ENCODE measurements at regions not wholly inside any gene's neighbourhood (a gene's known extent, or its start where the extent isn't known, plus 50 kb on each side); places are given as distances from the start of the nearest gene placed in this dataset.

- Histone ChIP-seq H2AFZ (ENCODE audit: low read length) (peak overlapping the region; percentile 64), H3K9ac (ENCODE audit: low read length) (peak overlapping the region; percentile 71), H3K9me3 (ENCODE audit: low read length) (no peaks in the 10 kb centered on the region), H3F3A (ENCODE audit: low read length, unreplicated experiment) (peaks cover 10% of the 10 kb centered on the region), H4K20me1 (ENCODE audit: low read length) (no peaks in the 10 kb centered on the region), H3K27ac (ENCODE audit: low read length) (peak overlapping the region; percentile 91), H3K79me2 (ENCODE audit: low read length) (no peaks in the 10 kb centered on the region), H3K4me1 (ENCODE audit: insufficient read depth, low read length) (peaks cover 69% of the 10 kb centered on the region), H3K27me3 (ENCODE audit: low read length) (no peaks in the 10 kb centered on the region), H3K36me3 (ENCODE audit: low read depth, low read length) (no peaks in the 10 kb centered on the region; the same call in 1 of the 2 replicates), H3K9me2 (replicated peaks; ENCODE audit: low read length) (no peaks in the 10 kb centered on the region), H3K4me3 (ENCODE audit: low read length) (peak overlapping the region; percentile 49), H3K4me2 (ENCODE audit: low read length) (peak overlapping the region; percentile 83)
- ATAC-seq (peak; percentile 57), DNase-seq (peak; percentile 57)
- POLR2A ChIA-PET (ENCODE audit: unreplicated experiment): interaction anchor here (0.6 kb wide), 1 partner anchor 348 kb away, joined by 4 read pairs; no protein-coding TSS in a partner anchor
- TF ChIP-seq EZH2 (IDR thresholded peaks at IDR 0.05; ENCODE audit: low read length, unreplicated experiment) (no peak), EZH2phosphoT487 (IDR thresholded peaks at IDR 0.05; ENCODE audit: borderline replicate concordance, low read length) (no peak), CTCF (conservative IDR thresholded peaks at IDR 0.05; ENCODE audit: low read depth, low read length) (no peak)
- CTCF ChIA-PET: interaction anchor here (0.6 to 1.1 kb wide), 3 partner anchors 38 to 550 kb away, joined by 3 to 8 read pairs (median 3); no protein-coding TSS in a partner anchor
- no TSS peak for BruUV-seq (replicated peaks)
- intact Hi-C loops (cut with micrococcal nuclease): loop anchor here (1.0 to 5.0 kb wide), 2 partner anchors 57 to 153 kb away; no protein-coding TSS in a partner anchor
These were observed 90.1 kb upstream of the PIK3CG start for GRCh38 chr7:106774768-106775551.

GRCh38 chr7:106775552-106775936 is 89.5 kb upstream of the PIK3CG start:
- H4K20me1 ChIP-seq (ENCODE audit: low read length): no peaks in the 10 kb centered on the region
- H3K4me1 ChIP-seq (ENCODE audit: insufficient read depth, low read length): peaks cover 63% of the 10 kb centered on the region
- no TSS peak for BruUV-seq (replicated peaks)
- H3K9me2 ChIP-seq (replicated peaks; ENCODE audit: low read length): no peaks in the 10 kb centered on the region
- ChIA-PET CTCF (interaction anchor here (0.6 to 1.1 kb wide), 3 partner anchors 38 to 550 kb away, joined by 3 to 8 read pairs (median 3); no protein-coding TSS in a partner anchor), POLR2A (ENCODE audit: unreplicated experiment) (interaction anchor here (0.6 kb wide), 1 partner anchor 347 kb away, joined by 4 read pairs; no protein-coding TSS in a partner anchor)
- peak overlapping the region; percentile 83 for H3K4me2 ChIP-seq (ENCODE audit: low read length)
- H2AFZ ChIP-seq (ENCODE audit: low read length): peak overlapping the region; percentile 64
- H3K4me3 ChIP-seq (ENCODE audit: low read length): peak overlapping the region; percentile 49
- H3K79me2 ChIP-seq (ENCODE audit: low read length): no peaks in the 10 kb centered on the region
- TF ChIP-seq CTCF (conservative IDR thresholded peaks at IDR 0.05; ENCODE audit: low read depth, low read length): no peak
- no peaks in the 10 kb centered on the region for H3K9me3 ChIP-seq (ENCODE audit: low read length)
- DNase-seq: peak; percentile 80
- ATAC-seq: peak; percentile 90
- intact Hi-C loops (cut with micrococcal nuclease): loop anchor here (1.0 to 5.0 kb wide), 2 partner anchors 57 to 153 kb away; no protein-coding TSS in a partner anchor
- no peaks in the 10 kb centered on the region; the same call in 1 of the 2 replicates for H3K36me3 ChIP-seq (ENCODE audit: low read depth, low read length)
- H3K27me3 ChIP-seq (ENCODE audit: low read length): no peaks in the 10 kb centered on the region
- H3K27ac ChIP-seq (ENCODE audit: low read length): peak overlapping the region; percentile 91
- peak overlapping the region; percentile 71 for H3K9ac ChIP-seq (ENCODE audit: low read length)
- peaks cover 8% of the 10 kb centered on the region for H3F3A ChIP-seq (ENCODE audit: low read length, unreplicated experiment)
